H1 (cell line): ENCODE measurements at regions not wholly inside any gene's neighbourhood (a gene's known extent, or its start where the extent isn't known, plus 50 kb on each side); places are given as distances from the start of the nearest gene placed in this dataset.

ENCODE experiments used
- CHD2 ChIP-seq: IDR thresholded peaks from 2 replicates; pipeline ENCODE4 v1.6.1; 2012; ENCODE audit warnings: low read length, improper control_type of control experiment
- CHD7 ChIP-seq: fragments of 300-600 bp; sonication (generic); IDR thresholded peaks from 2 replicates; pipeline ENCODE4 v1.7.1; 2012; ENCODE audit warnings: low read length, moderate library complexity, mild to moderate bottlenecking, inconsistent platforms; ENCODE audit not compliant: insufficient replicate concordance
- CTBP2 ChIP-seq: IDR thresholded peaks from 2 replicates; pipeline ENCODE4 v1.7.0; 2011; ENCODE audit warnings: borderline replicate concordance, mild to moderate bottlenecking, moderate library complexity, mixed read lengths, low read length; ENCODE audit not compliant: insufficient read depth, insufficient read length
- GTF2F1 ChIP-seq: IDR thresholded peaks from 2 replicates; pipeline ENCODE4 v1.6.1; 2012; ENCODE audit warnings: low read depth, low read length, improper control_type of control experiment, borderline replicate concordance
- JUN ChIP-seq: IDR thresholded peaks from 2 replicates; pipeline ENCODE4 v1.6.1; 2011; ENCODE audit warnings: low read depth, mild to moderate bottlenecking, improper control_type of control experiment, low read length
- KDM4A ChIP-seq: IDR thresholded peaks from one replicate; pipeline ENCODE4 v1.7.1; 2012; ENCODE audit warnings: low read depth, mild to moderate bottlenecking, moderate library complexity, low read length, inconsistent platforms; ENCODE audit not compliant: severe bottlenecking
- SIN3A ChIP-seq, 2 experiments: IDR thresholded peaks in 1 of 2; conservative IDR thresholded peaks in 1 of 2; 2 replicates each; pipeline ENCODE4 v1.6.1; 2011 to 2012; ENCODE audit warnings: low read length in 2 of 2, improper control_type of control experiment in 1 of 2, low read depth in 1 of 2, mild to moderate bottlenecking in 1 of 2
- SP1 ChIP-seq: IDR thresholded peaks from 2 replicates; pipeline ENCODE4 v1.6.1; 2011; ENCODE audit warnings: low read depth, low read length
- TEAD4 ChIP-seq: IDR thresholded peaks from 2 replicates; pipeline ENCODE4 v1.6.1; 2012; ENCODE audit warnings: low read depth, low read length, inconsistent platforms, mixed read lengths
- USF2 ChIP-seq: IDR thresholded peaks from 2 replicates; pipeline ENCODE4 v1.6.1; 2011; ENCODE audit warnings: low read length, improper control_type of control experiment
- YY1 ChIP-seq: IDR thresholded peaks from 2 replicates; pipeline ENCODE4 v1.6.1; 2011; ENCODE audit warnings: low read depth, mild to moderate bottlenecking, low read length

- no peak for TF ChIP-seq CHD7
- no peak for TF ChIP-seq KDM4A
- no peak for TF ChIP-seq TEAD4
- no peak for TF ChIP-seq GTF2F1
- peak; percentile 50 for TF ChIP-seq SP1
- no peak for TF ChIP-seq USF2
- TF ChIP-seq YY1: no peak
- 0 out of 4 replicates have a peak, but pooled peaks of 1 of the 2 experiments have one; percentile 21 for TF ChIP-seq SIN3A (conservative IDR thresholded peaks at IDR 0.05 in 1 of 2, IDR thresholded peaks at IDR 0.05 in 1 of 2; ENCODE audit: low read depth in 1 of 2, low read length in 2 of 2)
- TF ChIP-seq CHD2: no peak
- no peak for TF ChIP-seq CTBP2
- no peak for TF ChIP-seq JUN
Measured at GRCh38 chr9:23229890-23230317, 596.1 kb downstream of the ELAVL2 start (continued).
